ENCODE measurements at regions not wholly inside any gene's neighbourhood (a gene's known extent, or its start where the extent isn't known, plus 50 kb on each side); places are given as distances from the start of the nearest gene placed in this dataset.

DNA sequence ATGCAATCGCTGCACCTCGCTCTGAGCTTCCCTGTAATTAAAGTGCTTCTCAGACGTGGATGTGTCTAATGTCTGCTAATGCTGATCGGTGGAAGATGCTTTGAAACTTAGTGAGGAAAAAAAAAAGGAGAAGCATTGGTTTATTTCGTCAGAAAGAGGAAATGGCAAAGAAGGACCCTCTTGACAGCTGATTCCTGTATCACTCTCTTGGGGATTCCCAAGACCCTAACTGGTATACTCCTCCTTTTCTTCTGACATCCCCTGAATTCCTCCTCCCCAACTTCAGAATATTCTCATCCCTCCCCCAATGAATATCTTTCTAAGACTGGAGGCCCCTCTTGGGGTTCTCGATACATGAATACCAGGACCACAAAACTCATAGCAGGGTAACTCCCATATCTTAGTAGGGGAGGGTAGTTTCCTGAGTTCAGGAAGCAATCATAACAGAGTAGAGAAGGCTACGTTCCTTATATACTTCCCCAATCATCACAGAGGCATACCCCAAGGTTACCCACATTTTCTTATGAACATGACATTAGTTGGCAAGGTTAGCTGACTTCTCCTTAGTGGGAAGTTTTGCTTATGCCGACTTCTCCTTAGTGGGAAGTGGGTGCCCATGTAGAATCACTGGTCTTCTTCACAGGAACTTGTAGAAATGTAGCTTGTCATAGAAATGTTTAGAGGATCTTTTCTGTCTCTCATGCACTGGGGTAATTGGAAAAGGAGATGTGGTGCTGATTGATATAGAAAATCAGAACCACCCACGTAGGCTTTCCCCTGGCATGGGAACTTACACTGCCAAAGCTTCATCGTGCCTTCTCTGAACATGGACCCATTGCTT is 63.8 kb upstream of the ATXN1 start:
- no TSS peak for BruUV-seq (replicated peaks)
- CTCF ChIA-PET = no interaction called here
- dilution Hi-C loops (cut with MboI; ENCODE audit: extremely low pct_ligation_motif_present, low sequenced_read_pairs) = no loop called here
- Histone ChIP-seq H3K9me1 (replicated peaks; ENCODE audit: control insufficient read depth, extremely low read depth, insufficient read depth, low read length) (no peaks in the 10 kb centered on the region), H3K9ac (replicated peaks; ENCODE audit: extremely low read depth, insufficient read depth, low read length) (no peak overlapping the region), H4K20me1 (replicated peaks; ENCODE audit: control insufficient read depth, extremely low read depth, insufficient read depth, low read length) (no peaks in the 10 kb centered on the region), H3K27me3 (ENCODE audit: control insufficient read depth in 2 of 2, insufficient read depth in 2 of 2, low read length in 2 of 2) (peaks cover 2 to 4% of the 10 kb centered on the region in 2 experiments), H3K4me1 (ENCODE audit: control insufficient read depth, extremely low read depth, insufficient read depth, low read length) (no peaks in the 10 kb centered on the region), H3K36me3 (ENCODE audit: control insufficient read depth in 2 of 2, extremely low read depth in 1 of 2, insufficient read depth in 2 of 2, low read length in 2 of 2) (no peaks in the 10 kb centered on the region), H2AFZ (ENCODE audit: low read depth, low read length) (no peak overlapping the region), H3K4me2 (ENCODE audit: insufficient read depth, low read length) (no peak overlapping the region), H3K9me3 (replicated peaks; ENCODE audit: control insufficient read depth, insufficient read depth, low read length) (no peaks in the 10 kb centered on the region), H3K27ac (ENCODE audit: insufficient read depth, low read depth, low read length) (no peak overlapping the region), H3K79me2 (ENCODE audit: control insufficient read depth, insufficient read depth, low read length) (no peaks in the 10 kb centered on the region), H3K4me3 (replicated peaks in 1 of 3; ENCODE audit: insufficient read depth in 1 of 3, low read depth in 1 of 3, low read length in 3 of 3) (no peak overlapping the region)
- intact Hi-C loops (cut with micrococcal nuclease) = no loop called here
- POLR2A ChIA-PET = no interaction called here
- no peak for TF ChIP-seq MYC (IDR thresholded peaks at IDR 0.05; ENCODE audit: low read depth, low read length)
- TF ChIP-seq FOS (IDR thresholded peaks at IDR 0.05; ENCODE audit: borderline replicate concordance, insufficient read depth, low read length) = no peak
- TF ChIP-seq POLR2A (IDR thresholded peaks at IDR 0.05; ENCODE audit: low read depth, low read length) = no peak
- TF ChIP-seq, protein P1, sequence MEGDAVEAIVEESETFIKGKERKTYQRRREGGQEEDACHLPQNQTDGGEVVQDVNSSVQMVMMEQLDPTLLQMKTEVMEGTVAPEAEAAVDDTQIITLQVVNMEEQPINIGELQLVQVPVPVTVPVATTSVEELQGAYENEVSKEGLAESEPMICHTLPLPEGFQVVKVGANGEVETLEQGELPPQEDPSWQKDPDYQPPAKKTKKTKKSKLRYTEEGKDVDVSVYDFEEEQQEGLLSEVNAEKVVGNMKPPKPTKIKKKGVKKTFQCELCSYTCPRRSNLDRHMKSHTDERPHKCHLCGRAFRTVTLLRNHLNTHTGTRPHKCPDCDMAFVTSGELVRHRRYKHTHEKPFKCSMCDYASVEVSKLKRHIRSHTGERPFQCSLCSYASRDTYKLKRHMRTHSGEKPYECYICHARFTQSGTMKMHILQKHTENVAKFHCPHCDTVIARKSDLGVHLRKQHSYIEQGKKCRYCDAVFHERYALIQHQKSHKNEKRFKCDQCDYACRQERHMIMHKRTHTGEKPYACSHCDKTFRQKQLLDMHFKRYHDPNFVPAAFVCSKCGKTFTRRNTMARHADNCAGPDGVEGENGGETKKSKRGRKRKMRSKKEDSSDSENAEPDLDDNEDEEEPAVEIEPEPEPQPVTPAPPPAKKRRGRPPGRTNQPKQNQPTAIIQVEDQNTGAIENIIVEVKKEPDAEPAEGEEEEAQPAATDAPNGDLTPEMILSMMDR (IDR thresholded peaks at IDR 0.05; ENCODE audit: extremely low read depth in 1 of 2, insufficient read depth in 1 of 2, low read depth in 1 of 2, low read length in 2 of 2) = no peak
- TF ChIP-seq GATA2 (IDR thresholded peaks at IDR 0.05; ENCODE audit: insufficient read depth, insufficient read length, low read depth, low read length) = no peak
- TF ChIP-seq POLR2AphosphoS5 (IDR thresholded peaks at IDR 0.05; ENCODE audit: insufficient read depth, low read depth, low read length) = no peak
- TF ChIP-seq, protein P2, sequence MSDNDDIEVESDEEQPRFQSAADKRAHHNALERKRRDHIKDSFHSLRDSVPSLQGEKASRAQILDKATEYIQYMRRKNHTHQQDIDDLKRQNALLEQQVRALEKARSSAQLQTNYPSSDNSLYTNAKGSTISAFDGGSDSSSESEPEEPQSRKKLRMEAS (IDR thresholded peaks at IDR 0.05; ENCODE audit: insufficient read depth, insufficient read length) = no peak
- no peak for TF ChIP-seq EZH2 (IDR thresholded peaks at IDR 0.05; ENCODE audit: borderline replicate concordance, low read depth, low read length, severe bottlenecking)
- no peak for TF ChIP-seq JUN (IDR thresholded peaks at IDR 0.05; ENCODE audit: borderline replicate concordance, insufficient read depth, insufficient read length, low read depth)
- FAIRE-seq (no peak), DNase-seq (ENCODE audit: low read depth, low spot score) (no peak)

Data from endothelial cell of umbilical vein (primary cell).